ENCODE measurements at regions not wholly inside any gene's neighbourhood (a gene's known extent, or its start where the extent isn't known, plus 50 kb on each side); places are given as distances from the start of the nearest gene placed in this dataset.
A peak's percentile ranks its signal among the peaks of the same experiment; 100 is the strongest.

DNA sequence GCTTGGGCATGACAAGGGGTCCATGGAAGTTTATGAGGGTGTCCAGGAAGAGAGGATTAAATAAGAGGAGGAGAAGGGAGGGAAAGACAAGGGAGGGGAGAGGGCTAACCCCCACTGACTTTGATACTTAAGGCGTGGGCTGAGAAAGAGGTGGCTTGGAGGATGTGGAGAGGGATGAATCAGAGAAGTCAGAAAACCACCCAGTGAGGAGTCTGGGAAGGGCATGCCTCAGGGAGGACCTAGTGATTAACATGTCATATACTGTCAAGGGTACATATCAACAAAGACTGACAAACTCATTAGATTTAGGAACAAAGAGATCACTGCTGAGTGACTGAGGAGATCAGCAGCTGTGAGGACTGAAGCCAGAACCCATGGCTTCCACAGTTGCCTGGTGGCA, 145.4 kb downstream of the IRX5 start:
- intact Hi-C loops (cut with DNase I), result no loop called here
- DNase-seq, result peak; percentile 20
- Histone ChIP-seq H3K27ac (no peak overlapping the region), H3K36me3 (no peaks in the 10 kb centered on the region), H3K27me3 (no peaks in the 10 kb centered on the region), H3K4me1 (no peaks in the 10 kb centered on the region), H3K9me3 (no peaks in the 10 kb centered on the region), H3K4me3 (no peak overlapping the region)
- TF ChIP-seq EP300 (IDR thresholded peaks at IDR 0.05), result no peak
- 87 to 92% methylated on average over 1 of the region's 1 CpG for WGBS, 2 donors

DNA sequence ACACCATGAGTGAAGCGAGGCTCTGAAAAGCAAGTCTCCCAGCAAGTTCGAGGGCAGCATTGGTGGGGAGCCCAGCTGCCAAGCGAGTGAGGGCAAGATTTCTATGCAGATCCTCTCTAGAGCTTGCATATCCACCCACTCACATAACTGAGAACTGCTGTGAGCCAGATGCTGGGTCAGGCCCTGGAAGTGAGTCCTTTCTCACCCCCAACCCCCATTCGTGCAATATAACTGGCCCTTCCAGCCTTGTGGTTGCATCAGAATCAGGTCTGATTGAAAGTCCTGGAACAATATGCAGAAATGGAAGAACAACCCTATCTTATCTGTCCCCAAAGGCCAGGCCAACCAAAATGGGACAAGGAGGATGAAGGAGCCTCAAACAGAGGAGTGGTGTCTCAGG, 146.6 kb downstream of the IRX5 start:
- no peaks in the 10 kb centered on the region for H3K4me1 ChIP-seq
- 75 to 89% methylated on average over 4 of the region's 4 CpGs for WGBS, 2 donors
- no peak overlapping the region for H3K27ac ChIP-seq
- H3K9me3 ChIP-seq, result no peaks in the 10 kb centered on the region
- no peak overlapping the region for H3K4me3 ChIP-seq
- TF ChIP-seq POLR2A (IDR thresholded peaks at IDR 0.05) (no peak), POLR2AphosphoS5 (IDR thresholded peaks at IDR 0.05) (no peak)
- H3K36me3 ChIP-seq, result no peaks in the 10 kb centered on the region
- intact Hi-C loops (cut with DNase I), result no loop called here
- DNase-seq, result peak; percentile 17
- no peaks in the 10 kb centered on the region for H3K27me3 ChIP-seq

DNA sequence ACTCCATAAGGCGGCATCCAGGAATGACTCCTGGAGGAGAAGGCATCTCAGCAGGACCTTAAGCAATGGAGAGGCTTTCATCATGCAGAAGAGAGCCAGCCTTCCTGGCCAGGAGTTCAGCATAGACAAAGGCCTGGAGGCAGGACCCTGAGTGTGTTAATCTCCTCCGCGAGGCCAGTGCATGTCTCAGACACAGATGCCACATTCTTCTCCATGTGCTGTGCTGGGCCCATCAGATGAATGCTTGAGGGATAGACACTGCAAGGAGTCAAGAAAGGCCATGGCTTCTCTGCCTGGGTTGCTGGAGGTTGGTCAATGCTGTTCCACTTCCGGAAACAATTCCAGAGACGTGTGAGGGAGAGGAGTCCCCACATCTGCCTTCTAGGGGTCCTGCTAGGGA, 147.5 kb downstream of the IRX5 start:
- H3K9me3 ChIP-seq, result no peaks in the 10 kb centered on the region
- WGBS, 2 donors, result 93 to 94% methylated on average over 5 of the region's 5 CpGs
- intact Hi-C loops (cut with DNase I), result no loop called here
- DNase-seq, result no peak
- no peaks in the 10 kb centered on the region for H3K36me3 ChIP-seq
- no peaks in the 10 kb centered on the region for H3K27me3 ChIP-seq
- H3K4me3 ChIP-seq, result no peak overlapping the region
- TF ChIP-seq POLR2A (IDR thresholded peaks at IDR 0.05), result no peak
- H3K4me1 ChIP-seq, result no peaks in the 10 kb centered on the region
- H3K27ac ChIP-seq, result no peak overlapping the region

DNA sequence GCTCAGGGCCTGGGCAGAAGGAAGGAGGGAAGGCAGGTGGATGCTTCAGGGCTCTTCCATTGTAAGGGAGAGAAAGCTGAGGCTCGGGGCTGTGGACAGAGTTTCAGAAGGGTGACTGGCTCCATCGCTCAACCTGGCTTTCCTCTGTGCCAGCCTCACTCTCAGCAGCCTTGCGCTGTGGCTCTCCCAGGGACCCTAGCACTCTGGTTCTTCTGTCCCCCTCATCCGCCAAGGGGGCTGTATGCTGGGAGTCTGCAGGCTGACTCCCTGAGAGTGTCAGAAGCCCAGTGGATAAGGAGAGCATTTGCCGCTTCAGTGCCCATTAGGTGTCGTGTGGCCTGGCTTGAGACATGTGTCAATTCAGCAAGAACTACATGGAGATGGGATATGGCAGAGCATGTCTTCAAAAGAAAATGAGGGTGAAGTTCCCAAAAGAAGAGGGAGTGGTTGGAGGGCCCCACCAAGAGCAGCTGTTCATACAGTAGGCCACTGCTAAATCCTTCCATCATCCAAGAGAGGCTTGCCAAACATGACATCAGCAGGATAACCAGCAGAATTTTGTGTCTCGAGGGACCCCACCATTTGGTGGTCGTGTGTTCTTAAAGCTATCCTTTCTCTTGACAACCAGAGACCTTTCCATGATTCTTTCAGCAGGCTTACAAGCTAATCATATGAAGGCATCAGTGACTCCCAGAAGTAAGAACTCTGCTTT, 148.2 kb downstream of the IRX5 start:
- Histone ChIP-seq H3K9me3 (no peaks in the 10 kb centered on the region), H3K4me3 (no peak overlapping the region), H3K36me3 (no peaks in the 10 kb centered on the region), H3K4me1 (no peaks in the 10 kb centered on the region), H3K27me3 (no peaks in the 10 kb centered on the region), H3K27ac (no peak overlapping the region)
- 81 to 88% methylated on average over 8 of the region's 8 CpGs for WGBS, 2 donors
- DNase-seq, result peak; percentile 7
- TF ChIP-seq POLR2A (IDR thresholded peaks at IDR 0.05) (no peak), POLR2AphosphoS5 (IDR thresholded peaks at IDR 0.05) (no peak), EP300 (IDR thresholded peaks at IDR 0.05) (no peak)
- TF ChIP-seq, protein P1, sequence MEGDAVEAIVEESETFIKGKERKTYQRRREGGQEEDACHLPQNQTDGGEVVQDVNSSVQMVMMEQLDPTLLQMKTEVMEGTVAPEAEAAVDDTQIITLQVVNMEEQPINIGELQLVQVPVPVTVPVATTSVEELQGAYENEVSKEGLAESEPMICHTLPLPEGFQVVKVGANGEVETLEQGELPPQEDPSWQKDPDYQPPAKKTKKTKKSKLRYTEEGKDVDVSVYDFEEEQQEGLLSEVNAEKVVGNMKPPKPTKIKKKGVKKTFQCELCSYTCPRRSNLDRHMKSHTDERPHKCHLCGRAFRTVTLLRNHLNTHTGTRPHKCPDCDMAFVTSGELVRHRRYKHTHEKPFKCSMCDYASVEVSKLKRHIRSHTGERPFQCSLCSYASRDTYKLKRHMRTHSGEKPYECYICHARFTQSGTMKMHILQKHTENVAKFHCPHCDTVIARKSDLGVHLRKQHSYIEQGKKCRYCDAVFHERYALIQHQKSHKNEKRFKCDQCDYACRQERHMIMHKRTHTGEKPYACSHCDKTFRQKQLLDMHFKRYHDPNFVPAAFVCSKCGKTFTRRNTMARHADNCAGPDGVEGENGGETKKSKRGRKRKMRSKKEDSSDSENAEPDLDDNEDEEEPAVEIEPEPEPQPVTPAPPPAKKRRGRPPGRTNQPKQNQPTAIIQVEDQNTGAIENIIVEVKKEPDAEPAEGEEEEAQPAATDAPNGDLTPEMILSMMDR (IDR thresholded peaks at IDR 0.05), result no peak
- intact Hi-C loops (cut with DNase I), result no loop called here

DNA sequence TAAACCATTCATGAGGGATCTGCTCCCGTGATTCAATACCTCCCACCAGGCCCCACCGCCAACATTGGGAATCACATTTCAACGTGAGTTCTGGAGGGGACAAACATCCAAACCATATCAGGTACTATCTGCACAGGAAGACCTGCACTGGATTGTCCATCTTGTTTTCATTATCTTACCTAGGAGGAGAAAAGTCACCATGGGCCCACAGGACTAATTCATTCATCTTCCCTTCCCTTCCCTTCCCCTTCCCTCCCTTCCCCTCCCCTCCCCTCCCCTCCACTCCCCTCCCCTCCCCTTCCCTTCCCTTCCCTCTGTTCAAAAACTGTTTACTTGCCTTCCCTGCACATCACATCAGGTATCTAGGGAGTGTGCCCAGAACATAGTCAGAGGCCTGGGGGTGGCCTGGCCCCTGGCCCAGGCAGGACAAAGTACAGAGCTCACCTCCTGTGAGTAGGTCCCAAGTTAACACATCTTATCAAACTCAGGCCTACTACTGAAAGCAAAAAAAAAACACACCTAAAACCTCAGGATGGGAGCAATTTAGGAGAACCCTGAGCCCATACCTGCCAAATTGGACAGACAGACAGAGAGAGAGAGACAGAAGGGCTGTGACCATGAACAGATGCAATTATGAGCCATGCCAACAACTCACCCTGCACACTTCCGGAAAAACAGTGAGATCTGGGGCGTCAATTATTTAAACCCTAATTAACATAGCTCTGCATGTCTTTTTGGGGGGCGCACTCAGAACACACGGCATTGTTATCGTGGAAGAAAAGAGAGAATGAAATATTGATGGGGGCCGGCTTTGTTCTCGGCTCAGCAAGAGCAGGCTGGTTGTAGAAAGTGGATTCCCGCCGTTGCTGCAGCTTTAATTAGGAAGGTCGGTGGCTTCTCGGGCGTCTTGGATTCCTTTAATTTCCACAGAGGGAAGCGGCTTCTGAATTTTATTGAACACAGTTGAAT, 151.2 kb downstream of the IRX5 start:
- TF ChIP-seq POLR2A (IDR thresholded peaks at IDR 0.05), result no peak
- TF ChIP-seq, protein P1 (IDR thresholded peaks at IDR 0.05), result no peak
- TF ChIP-seq EP300 (IDR thresholded peaks at IDR 0.05), result no peak
- TF ChIP-seq POLR2AphosphoS5 (IDR thresholded peaks at IDR 0.05), result no peak
- H3K4me1 ChIP-seq, result no peaks in the 10 kb centered on the region
- H3K27ac ChIP-seq, result no peak overlapping the region
- H3K4me3 ChIP-seq, result no peak overlapping the region
- WGBS, 2 donors, result 79 to 85% methylated on average over 16 of the region's 16 CpGs
- H3K9me3 ChIP-seq, result no peaks in the 10 kb centered on the region
- intact Hi-C loops (cut with DNase I), result no loop called here
- no peak for DNase-seq
- no peaks in the 10 kb centered on the region for H3K36me3 ChIP-seq
- H3K27me3 ChIP-seq, result no peaks in the 10 kb centered on the region

DNA sequence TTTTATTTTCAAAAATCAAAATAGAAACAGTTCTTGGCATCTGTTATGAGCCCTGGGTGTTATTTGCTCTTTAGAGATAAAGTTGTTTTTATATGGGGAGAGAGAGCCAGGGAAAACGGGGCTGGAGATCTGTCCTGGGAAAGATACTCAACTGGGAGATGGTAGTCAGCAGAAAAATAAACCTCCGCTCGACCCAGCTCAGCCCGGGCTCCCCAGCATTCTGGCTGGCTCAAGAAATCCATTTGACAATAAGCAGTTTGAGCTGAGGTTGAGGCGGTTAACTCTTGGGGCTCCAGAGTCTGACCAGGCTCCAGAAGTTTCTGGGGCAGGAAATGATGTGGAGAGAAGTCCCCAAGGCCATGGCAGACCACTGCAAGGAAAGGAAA, 151.9 kb downstream of the IRX5 start:
- no peak for TF ChIP-seq POLR2AphosphoS5 (IDR thresholded peaks at IDR 0.05)
- TF ChIP-seq, protein P1 (IDR thresholded peaks at IDR 0.05), result no peak
- no peak for TF ChIP-seq EP300 (IDR thresholded peaks at IDR 0.05)
- no peak for TF ChIP-seq POLR2A (IDR thresholded peaks at IDR 0.05)
- Histone ChIP-seq H3K9me3 (no peaks in the 10 kb centered on the region), H3K27me3 (no peaks in the 10 kb centered on the region), H3K4me3 (no peak overlapping the region), H3K36me3 (no peaks in the 10 kb centered on the region), H3K4me1 (no peaks in the 10 kb centered on the region), H3K27ac (no peak overlapping the region)
- DNase-seq, result no peak
- intact Hi-C loops (cut with DNase I), result no loop called here
- WGBS, 2 donors, result 58 to 61% methylated on average over 5 of the region's 5 CpGs

Data from sigmoid colon (tissue), 6 donors.